ENCODE measurements at regions not wholly inside any gene's neighbourhood (a gene's known extent, or its start where the extent isn't known, plus 50 kb on each side); places are given as distances from the start of the nearest gene placed in this dataset.
A peak's percentile ranks its signal among the peaks of the same experiment; 100 is the strongest.

- intact Hi-C loops (cut with DNase I), result no loop called here
- no peak overlapping the region for H3K4me3 ChIP-seq (ENCODE audit: low read length in 3 of 3)
- H3K4me1 ChIP-seq (ENCODE audit: control insufficient read depth in 2 of 3, insufficient read depth in 2 of 3, low read depth in 1 of 3, low read length in 3 of 3), result no peaks in the 10 kb centered on the region
- H3K36me3 ChIP-seq (ENCODE audit: control insufficient read depth in 2 of 3, insufficient read depth in 3 of 3, low read length in 3 of 3), result no peaks in the 10 kb centered on the region
- FAIRE-seq, result no peak
- no peak for DNase-seq
- H3K9me3 ChIP-seq (ENCODE audit: control insufficient read depth in 2 of 3, insufficient read depth in 1 of 3, low read length in 3 of 3), result peaks cover 0 to 2% (median 0%) of the 10 kb centered on the region in 3 donors
- H3K27me3 ChIP-seq (ENCODE audit: control insufficient read depth, insufficient read depth, low read length), result no peaks in the 10 kb centered on the region
- TF ChIP-seq, protein P1, sequence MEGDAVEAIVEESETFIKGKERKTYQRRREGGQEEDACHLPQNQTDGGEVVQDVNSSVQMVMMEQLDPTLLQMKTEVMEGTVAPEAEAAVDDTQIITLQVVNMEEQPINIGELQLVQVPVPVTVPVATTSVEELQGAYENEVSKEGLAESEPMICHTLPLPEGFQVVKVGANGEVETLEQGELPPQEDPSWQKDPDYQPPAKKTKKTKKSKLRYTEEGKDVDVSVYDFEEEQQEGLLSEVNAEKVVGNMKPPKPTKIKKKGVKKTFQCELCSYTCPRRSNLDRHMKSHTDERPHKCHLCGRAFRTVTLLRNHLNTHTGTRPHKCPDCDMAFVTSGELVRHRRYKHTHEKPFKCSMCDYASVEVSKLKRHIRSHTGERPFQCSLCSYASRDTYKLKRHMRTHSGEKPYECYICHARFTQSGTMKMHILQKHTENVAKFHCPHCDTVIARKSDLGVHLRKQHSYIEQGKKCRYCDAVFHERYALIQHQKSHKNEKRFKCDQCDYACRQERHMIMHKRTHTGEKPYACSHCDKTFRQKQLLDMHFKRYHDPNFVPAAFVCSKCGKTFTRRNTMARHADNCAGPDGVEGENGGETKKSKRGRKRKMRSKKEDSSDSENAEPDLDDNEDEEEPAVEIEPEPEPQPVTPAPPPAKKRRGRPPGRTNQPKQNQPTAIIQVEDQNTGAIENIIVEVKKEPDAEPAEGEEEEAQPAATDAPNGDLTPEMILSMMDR (IDR thresholded peaks at IDR 0.05; ENCODE audit: borderline replicate concordance, extremely low read depth, insufficient read depth), result no peak
- H3K9ac ChIP-seq (ENCODE audit: low read length in 3 of 3), result no peak overlapping the region
- no peak overlapping the region for H3K27ac ChIP-seq (ENCODE audit: low read depth in 2 of 2, low read length in 2 of 2)
Observed at GRCh38 chr18:71541643-71542042, 1002.5 kb downstream of the CBLN2 start.

- FAIRE-seq, result no peak
- no peak overlapping the region for H3K4me3 ChIP-seq (ENCODE audit: low read length in 3 of 3)
- DNase-seq, result no peak
- H3K9ac ChIP-seq (ENCODE audit: low read length in 3 of 3), result no peak overlapping the region
- H3K27me3 ChIP-seq (ENCODE audit: control insufficient read depth, insufficient read depth, low read length), result no peaks in the 10 kb centered on the region
- TF ChIP-seq, protein P1 (IDR thresholded peaks at IDR 0.05; ENCODE audit: borderline replicate concordance, extremely low read depth, insufficient read depth), result no peak
- H3K36me3 ChIP-seq (ENCODE audit: control insufficient read depth in 2 of 3, insufficient read depth in 3 of 3, low read length in 3 of 3), result no peaks in the 10 kb centered on the region
- no peaks in the 10 kb centered on the region for H3K4me1 ChIP-seq (ENCODE audit: control insufficient read depth in 2 of 3, insufficient read depth in 2 of 3, low read depth in 1 of 3, low read length in 3 of 3)
- intact Hi-C loops (cut with DNase I), result no loop called here
- no peaks in the 10 kb centered on the region for H3K9me3 ChIP-seq (ENCODE audit: control insufficient read depth in 2 of 3, insufficient read depth in 1 of 3, low read length in 3 of 3)
- H3K27ac ChIP-seq (ENCODE audit: low read depth in 2 of 2, low read length in 2 of 2), result no peak overlapping the region
Observed at GRCh38 chr18:71529703-71530303, 1014.3 kb downstream of the CBLN2 start.

DNA sequence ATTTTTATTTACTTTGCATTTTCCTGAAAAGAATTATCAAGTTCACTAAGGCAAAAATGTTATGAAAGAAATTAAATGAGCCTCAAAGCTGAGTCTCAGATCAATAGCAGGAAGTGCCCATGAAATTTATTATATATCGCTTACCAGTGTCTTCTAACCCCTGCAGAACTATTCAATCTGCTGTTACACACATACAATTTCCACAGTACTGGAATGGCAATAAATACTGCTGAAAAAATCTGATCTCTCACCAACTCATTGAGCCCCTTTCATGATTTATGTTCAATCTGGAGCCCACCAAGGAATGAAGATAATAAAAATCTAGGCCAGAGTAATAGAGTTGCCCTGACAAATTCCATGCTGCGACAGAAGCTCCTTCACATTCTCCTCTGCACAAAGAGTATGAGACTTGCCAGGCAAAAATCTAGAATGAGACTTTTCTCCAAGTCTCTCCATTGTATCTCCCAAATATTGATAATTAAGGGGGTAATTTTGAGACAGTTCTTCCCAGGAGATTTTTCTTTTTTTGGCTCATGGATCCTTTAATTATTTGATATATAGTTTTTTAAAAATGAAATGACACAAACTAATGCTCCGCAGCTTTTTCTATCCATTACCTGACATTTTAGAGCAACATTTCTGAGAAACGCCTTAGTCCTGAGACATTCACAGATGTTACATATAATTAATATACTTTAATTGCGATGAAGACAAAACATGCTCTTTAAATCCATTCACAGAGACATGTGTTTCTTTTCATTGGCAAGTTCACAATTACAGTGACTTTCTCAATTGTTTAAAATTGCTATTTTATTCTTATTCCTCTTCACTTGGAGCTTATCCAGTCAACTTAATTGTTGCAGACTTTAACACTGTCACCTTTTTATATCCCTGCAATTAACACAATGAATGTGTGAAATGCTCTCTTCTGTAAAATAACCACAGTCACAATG is 1020.4 kb downstream of the CBLN2 start:
- Histone ChIP-seq H3K4me3 (ENCODE audit: low read length in 3 of 3) (no peak overlapping the region), H3K9me3 (ENCODE audit: control insufficient read depth in 2 of 3, insufficient read depth in 1 of 3, low read length in 3 of 3) (no peaks in the 10 kb centered on the region), H3K27me3 (ENCODE audit: control insufficient read depth, insufficient read depth, low read length) (no peaks in the 10 kb centered on the region), H3K27ac (ENCODE audit: low read depth in 2 of 2, low read length in 2 of 2) (no peak overlapping the region), H3K4me1 (ENCODE audit: control insufficient read depth in 2 of 3, insufficient read depth in 2 of 3, low read depth in 1 of 3, low read length in 3 of 3) (no peaks in the 10 kb centered on the region), H3K36me3 (ENCODE audit: control insufficient read depth in 2 of 3, insufficient read depth in 3 of 3, low read length in 3 of 3) (no peaks in the 10 kb centered on the region), H3K9ac (ENCODE audit: low read length in 3 of 3) (no peak overlapping the region)
- FAIRE-seq, result no peak
- TF ChIP-seq, protein P1 (IDR thresholded peaks at IDR 0.05; ENCODE audit: borderline replicate concordance, extremely low read depth, insufficient read depth), result no peak
- intact Hi-C loops (cut with DNase I), result no loop called here
- DNase-seq, result peak in 2 of 5 donors; percentile 6 to 11
